Nephron progenitor cell (in vitro differentiated cells): ENCODE measurements at regions not wholly inside any gene's neighbourhood (a gene's known extent, or its start where the extent isn't known, plus 50 kb on each side); places are given as distances from the start of the nearest gene placed in this dataset.
A peak's percentile ranks its signal among the peaks of the same experiment; 100 is the strongest.
"Not testable (repeated sequence)": the region's sequence is repeated elsewhere in the genome, so short reads cannot be mapped to it uniquely, and the experiment has no call there.

ENCODE experiments used
- DNase-seq: peaks from one replicate; pipeline ENCODE4 v3.0.0; 2021
- H3K27ac Mint-ChIP-seq: 2 replicates; pipeline ENCODE4 v1.8.0; 2021; ENCODE audit warnings: mild to moderate bottlenecking, moderate library complexity, mixed read lengths
- H3K27me3 Mint-ChIP-seq: 2 replicates; pipeline ENCODE4 v1.8.0; 2021; ENCODE audit warnings: mild to moderate bottlenecking, low read depth, mixed read lengths; ENCODE audit not compliant: poor library complexity
- H3K36me3 Mint-ChIP-seq: 2 replicates; pipeline ENCODE4 v1.8.0; 2021; ENCODE audit warnings: low read depth, mixed read lengths
- H3K4me1 Mint-ChIP-seq: 2 replicates; pipeline ENCODE4 v1.8.0; 2021; ENCODE audit warnings: mixed read lengths
- H3K4me3 Mint-ChIP-seq: 2 replicates; pipeline ENCODE4 v1.8.0; 2021; ENCODE audit warnings: mild to moderate bottlenecking, moderate library complexity, mixed read lengths
- H3K9me3 Mint-ChIP-seq: 2 replicates; pipeline ENCODE4 v1.8.0; 2021; ENCODE audit warnings: mild to moderate bottlenecking, moderate library complexity, mixed read lengths
- CTCF ChIP-seq: fragments of 200-600 bp; sonication (generic); IDR thresholded peaks from 2 replicates; pipeline ENCODE4 v1.5.0; 2021; ENCODE audit warnings: antibody characterized with exemption

GRCh38 chr17:52636443-52636842 lies 477.9 kb upstream of the CA10 start:
- H3K9me3 Mint-ChIP-seq: peaks cover 8% of the 10 kb centered on the region
- TF ChIP-seq CTCF: no peak
- H3K4me3 Mint-ChIP-seq: no peak overlapping the region
- H3K36me3 Mint-ChIP-seq: peaks cover 4% of the 10 kb centered on the region
- H3K4me1 Mint-ChIP-seq: no peaks in the 10 kb centered on the region
- DNase-seq: no peak
- H3K27ac Mint-ChIP-seq: no peak overlapping the region
- H3K27me3 Mint-ChIP-seq: no peaks in the 10 kb centered on the region

- H3K27me3 Mint-ChIP-seq: no peaks in the 10 kb centered on the region
- H3K4me1 Mint-ChIP-seq: no peaks in the 10 kb centered on the region
- H3K9me3 Mint-ChIP-seq: no peaks in the 10 kb centered on the region
- no peak overlapping the region for H3K27ac Mint-ChIP-seq
- H3K4me3 Mint-ChIP-seq: no peak overlapping the region
- TF ChIP-seq CTCF: no peak
- DNase-seq: no peak
- no peaks in the 10 kb centered on the region for H3K36me3 Mint-ChIP-seq
These were observed 448.1 kb upstream of the CA10 start for GRCh38 chr17:52606590-52606989.

GRCh38 chr17:52606098-52606497 lies 447.6 kb upstream of the CA10 start:
- TF ChIP-seq CTCF: no peak
- H3K27ac Mint-ChIP-seq: no peak overlapping the region
- no peaks in the 10 kb centered on the region for H3K4me1 Mint-ChIP-seq
- H3K9me3 Mint-ChIP-seq: no peaks in the 10 kb centered on the region
- no peaks in the 10 kb centered on the region for H3K27me3 Mint-ChIP-seq
- H3K36me3 Mint-ChIP-seq: no peaks in the 10 kb centered on the region
- no peak overlapping the region for H3K4me3 Mint-ChIP-seq
- no peak for DNase-seq

GRCh38 chr17:52604105-52604504 lies 445.6 kb upstream of the CA10 start:
- peak overlapping the region; percentile 50 for H3K27ac Mint-ChIP-seq

GRCh38 chr17:52597452-52598215 lies 439.1 kb upstream of the CA10 start:
- H3K4me1 Mint-ChIP-seq, H3K27ac Mint-ChIP-seq, H3K27me3 Mint-ChIP-seq, H3K9me3 Mint-ChIP-seq, H3K4me3 Mint-ChIP-seq, H3K36me3 Mint-ChIP-seq: not testable (repeated sequence)
- peak; percentile 7 for DNase-seq
- TF ChIP-seq CTCF: peak; percentile 7

More at GRCh38 chr17:52604105-52604504, 445.6 kb upstream of the CA10 start:
- no peak for DNase-seq
- no peak overlapping the region for H3K4me3 Mint-ChIP-seq
- H3K36me3 Mint-ChIP-seq: no peaks in the 10 kb centered on the region
- no peaks in the 10 kb centered on the region for H3K27me3 Mint-ChIP-seq
- H3K4me1 Mint-ChIP-seq: no peaks in the 10 kb centered on the region
- no peaks in the 10 kb centered on the region for H3K9me3 Mint-ChIP-seq
- no peak for TF ChIP-seq CTCF

GRCh38 chr17:52594516-52594915 lies 436.0 kb upstream of the CA10 start:
- H3K27me3 Mint-ChIP-seq: peaks cover 3% of the 10 kb centered on the region
- H3K9me3 Mint-ChIP-seq: peaks cover 13% of the 10 kb centered on the region
- H3K36me3 Mint-ChIP-seq: no peaks in the 10 kb centered on the region
- DNase-seq: no peak
- H3K27ac Mint-ChIP-seq: no peak overlapping the region
- no peak overlapping the region for H3K4me3 Mint-ChIP-seq
- no peaks in the 10 kb centered on the region for H3K4me1 Mint-ChIP-seq
- no peak for TF ChIP-seq CTCF
